GM21381 (cell line): ENCODE measurements at regions not wholly inside any gene's neighbourhood (a gene's known extent, or its start where the extent isn't known, plus 50 kb on each side); places are given as distances from the start of the nearest gene placed in this dataset.
"Not testable (repeated sequence)": the region's sequence is repeated elsewhere in the genome, so short reads cannot be mapped to it uniquely, and the experiment has no call there.

Experiments used
- ATAC-seq: cut with Tn5 transposase; IDR thresholded peaks from one replicate; pipeline ENCODE4 v1.9.1; 2021; ENCODE audit warnings: mild to moderate bottlenecking, moderate library complexity; ENCODE audit not compliant: unreplicated experiment

DNA sequence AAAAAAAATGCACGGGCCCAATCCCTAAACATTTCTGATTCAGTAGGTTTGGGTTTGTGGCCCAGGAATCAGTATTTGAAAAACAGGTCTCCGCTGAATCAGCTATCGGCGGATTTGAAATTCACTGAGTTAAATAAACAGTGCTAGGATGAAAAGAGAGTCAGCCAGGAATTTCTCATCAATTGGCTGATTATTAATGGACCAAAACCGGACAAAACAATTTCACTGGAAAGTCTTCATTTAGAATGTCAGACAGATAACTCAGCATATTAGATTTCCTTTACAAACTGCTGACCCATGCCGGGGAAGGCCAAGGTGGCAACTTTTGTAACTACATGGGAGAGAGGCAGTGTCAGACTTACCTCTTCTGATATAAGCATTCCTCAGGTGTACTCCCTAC, 99.4 kb upstream of the LSM6 start:
- ATAC-seq, result no peak

GRCh38 chr4:146073517-146073916, 102.0 kb upstream of the LSM6 start:
- ATAC-seq, result no peak

DNA sequence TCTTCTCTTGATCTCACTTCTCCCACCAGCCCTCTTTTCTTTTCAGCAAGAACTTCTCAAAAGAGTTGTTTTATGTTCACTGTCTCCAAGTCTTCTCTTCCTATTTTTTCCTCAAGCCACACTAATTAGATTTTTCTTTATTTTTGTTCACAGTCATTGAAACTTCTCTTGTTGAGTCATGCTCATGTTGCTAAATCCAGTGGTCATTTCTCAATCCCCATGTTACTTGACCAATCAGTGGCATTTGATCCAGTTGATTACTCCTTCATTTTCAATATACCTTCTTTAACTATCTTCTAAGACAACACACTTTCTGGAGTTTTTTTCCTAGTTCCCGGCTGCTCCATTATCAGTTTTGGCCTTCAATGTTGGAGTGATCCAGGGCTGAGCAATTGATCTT, 103.1 kb upstream of the LSM6 start:
- ATAC-seq, result no peak

GRCh38 chr4:146071390-146071789, 104.1 kb upstream of the LSM6 start:
- no peak for ATAC-seq

- no peak for ATAC-seq
These were observed 112.4 kb upstream of the LSM6 start for GRCh38 chr4:146063143-146063542.

DNA sequence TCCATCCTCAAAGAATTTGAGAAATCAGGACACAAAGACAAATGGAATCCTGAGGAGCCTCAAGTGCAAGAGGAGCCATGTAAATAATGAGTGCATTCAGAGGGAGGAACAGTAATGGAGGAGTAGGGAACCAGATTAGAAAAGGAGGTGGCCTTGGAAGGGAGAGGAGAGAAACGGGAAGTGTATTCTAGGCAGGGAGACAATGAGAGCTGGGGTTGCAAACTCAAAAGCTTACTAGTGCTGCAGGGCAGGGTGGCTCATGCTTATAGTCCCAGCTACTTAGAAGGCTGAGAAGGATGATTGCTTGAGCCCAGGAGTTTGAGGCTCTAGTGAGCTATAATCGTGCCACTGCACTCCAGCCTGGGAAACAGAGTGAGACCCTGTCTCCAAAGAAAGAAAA, 113.2 kb upstream of the LSM6 start:
- ATAC-seq, result no peak

DNA sequence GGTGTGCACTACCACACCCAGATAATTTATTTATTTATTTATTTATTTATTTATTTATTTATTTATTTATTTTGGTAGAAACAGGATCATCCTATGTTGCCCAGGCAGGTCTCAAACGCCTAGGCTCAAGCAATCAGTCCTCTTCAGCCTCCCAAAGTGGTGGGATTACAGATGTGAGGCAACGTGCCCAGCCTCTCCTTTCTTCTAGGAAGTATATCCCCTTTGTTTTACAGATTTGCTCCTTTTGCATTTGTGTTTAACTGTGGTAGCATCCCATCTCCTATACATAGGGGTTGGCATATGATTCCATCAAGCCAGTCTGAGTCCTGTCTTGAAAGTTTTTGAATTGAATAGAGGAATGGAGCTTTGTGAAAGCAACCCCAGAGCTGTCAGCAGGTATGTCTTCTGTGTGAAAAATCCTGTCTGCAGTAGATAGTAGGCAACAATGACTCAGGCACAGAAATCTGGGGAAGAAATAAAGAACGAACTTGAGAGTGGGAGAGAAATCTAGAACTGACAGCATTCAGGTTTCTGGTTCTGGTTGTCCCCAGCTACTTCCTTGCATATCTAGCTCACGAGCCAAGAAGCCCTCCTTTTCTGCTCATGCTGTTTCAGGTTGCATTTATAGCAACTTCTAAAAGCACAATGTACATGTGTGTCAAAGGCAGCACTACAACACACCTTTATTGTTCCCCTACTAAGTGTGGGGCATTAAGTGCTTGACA, 113.7 kb upstream of the LSM6 start:
- no peak for ATAC-seq

DNA sequence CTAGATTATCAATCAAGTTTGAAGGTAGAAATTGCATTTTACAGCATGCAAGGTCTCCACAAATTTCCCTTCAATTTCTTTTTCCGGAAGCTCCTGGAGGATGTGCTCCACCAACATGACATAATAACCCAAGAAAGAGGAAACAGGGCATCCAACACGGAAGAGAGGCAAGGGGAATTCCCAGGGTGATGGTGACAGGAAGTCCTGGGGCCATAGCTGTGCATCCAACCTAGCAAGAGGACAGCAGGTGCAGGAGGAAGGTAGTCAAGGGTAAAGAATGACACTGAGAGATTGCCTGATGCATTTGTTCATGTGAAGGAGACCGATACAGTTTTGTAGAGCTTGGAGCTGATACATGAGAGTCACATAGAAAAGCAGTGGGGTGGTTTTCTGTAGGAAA, 115.7 kb upstream of the LSM6 start:
- peak; percentile 71 for ATAC-seq

GRCh38 chr4:146059151-146059550, 116.4 kb upstream of the LSM6 start:
- peak; percentile 40 for ATAC-seq

GRCh38 chr4:146058531-146058930, 117.0 kb upstream of the LSM6 start:
- no peak for ATAC-seq

GRCh38 chr4:146054676-146055075, 116.1 kb upstream of the ZNF827 start:
- no peak for ATAC-seq

GRCh38 chr4:146053891-146054290, 115.3 kb upstream of the ZNF827 start:
- no peak for ATAC-seq

- ATAC-seq, result no peak
These were observed 113.2 kb upstream of the ZNF827 start for GRCh38 chr4:146051728-146052391.

DNA sequence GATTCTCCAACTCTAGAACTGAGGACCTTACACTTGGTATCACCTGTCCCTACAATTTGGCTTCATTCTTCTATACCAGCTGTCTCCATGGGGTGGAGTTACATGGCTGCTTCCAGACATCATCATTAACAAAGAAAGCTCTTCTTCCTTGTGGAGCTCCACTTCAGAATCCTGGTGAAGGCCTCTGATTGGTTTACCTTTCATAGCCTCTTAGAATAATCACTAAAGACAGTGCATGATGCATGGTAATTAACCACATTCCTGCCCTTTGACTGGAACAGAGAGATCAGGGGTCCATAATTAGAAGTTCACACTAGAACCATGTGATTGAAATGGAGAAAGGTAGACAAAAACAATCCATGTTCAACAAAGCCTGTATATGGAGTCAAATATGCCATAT, 112.6 kb upstream of the ZNF827 start:
- ATAC-seq, result no peak

DNA sequence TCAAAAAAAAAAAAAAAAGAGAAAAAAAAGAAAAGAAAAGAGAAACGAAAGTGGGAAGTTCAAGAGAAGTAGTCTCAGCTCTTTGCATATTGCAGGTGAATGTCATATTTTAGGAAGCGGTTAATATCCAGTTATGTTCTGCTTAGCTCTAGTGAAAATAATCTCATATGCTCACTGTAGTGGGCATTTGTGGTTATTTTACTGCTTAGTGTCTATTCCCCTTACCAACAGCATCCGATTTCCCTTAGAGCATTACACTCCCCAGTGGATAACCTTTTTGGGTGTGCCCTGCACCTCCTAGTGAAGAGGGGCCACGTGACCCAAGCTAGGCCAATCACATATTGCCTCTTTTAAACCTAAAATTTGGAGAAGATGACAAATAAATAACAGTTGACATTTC, 111.2 kb upstream of the ZNF827 start:
- peak; percentile 96 for ATAC-seq

GRCh38 chr4:146047768-146048167, 109.1 kb upstream of the ZNF827 start:
- not testable (repeated sequence) for ATAC-seq

DNA sequence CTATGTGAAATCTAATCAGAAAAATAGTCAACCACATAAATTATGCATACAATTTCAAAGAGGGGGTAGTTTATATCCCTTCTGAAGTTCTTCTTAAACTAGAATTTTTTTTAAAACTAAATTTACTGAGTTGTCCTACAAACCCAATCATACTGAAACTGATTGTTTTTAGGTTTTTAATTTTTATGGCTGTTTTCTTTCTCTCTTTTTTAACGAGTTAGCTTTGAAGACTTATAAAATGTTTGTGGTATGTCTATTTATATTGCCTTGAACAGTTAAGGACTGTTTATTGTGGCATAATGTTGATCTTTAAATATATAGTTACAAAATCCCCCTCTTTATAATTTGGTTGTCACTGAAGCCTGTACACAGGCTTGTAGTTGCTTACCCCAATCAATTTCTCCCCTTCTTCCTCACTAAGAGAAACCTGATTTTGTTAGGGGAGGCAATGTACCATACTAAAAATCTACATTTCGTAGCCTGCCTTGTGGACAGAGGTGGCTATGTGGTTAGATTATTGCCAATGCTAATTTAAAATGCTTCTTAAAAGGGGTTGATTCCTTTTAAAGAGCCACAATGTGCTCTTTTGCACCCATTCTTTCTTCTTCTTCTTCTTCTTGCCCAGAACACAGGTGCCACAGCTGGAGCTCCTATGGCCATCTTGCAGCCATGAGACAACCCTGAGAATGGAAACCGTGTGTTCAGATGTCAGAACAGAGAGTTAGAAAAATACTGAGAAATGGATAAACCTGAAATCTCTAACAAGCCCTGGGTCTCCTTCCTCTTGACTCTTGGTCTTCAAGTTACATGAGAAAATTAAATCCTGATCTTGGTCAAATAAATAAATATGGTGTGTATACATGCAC, 102.7 kb upstream of the ZNF827 start:
- ATAC-seq, result no peak

DNA sequence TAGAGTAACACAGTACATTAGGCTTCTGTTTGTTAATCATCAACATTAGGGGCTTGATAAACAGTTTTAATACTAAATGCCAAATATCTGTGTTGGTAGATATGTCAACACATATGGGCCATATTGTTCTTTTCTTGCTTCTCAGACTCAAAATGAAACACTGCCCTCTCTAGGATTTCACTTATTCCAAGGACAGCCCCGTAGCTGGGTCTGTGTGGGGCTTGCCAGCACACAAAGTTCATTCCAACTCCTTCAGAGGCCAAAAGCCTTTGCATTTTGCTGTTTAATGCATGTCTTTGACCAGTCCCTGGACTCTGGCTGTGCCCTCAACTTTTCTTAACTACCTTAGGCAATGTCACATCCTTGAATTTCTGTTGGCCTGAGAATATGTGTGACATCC, 102.0 kb upstream of the ZNF827 start:
- ATAC-seq, result no peak

DNA sequence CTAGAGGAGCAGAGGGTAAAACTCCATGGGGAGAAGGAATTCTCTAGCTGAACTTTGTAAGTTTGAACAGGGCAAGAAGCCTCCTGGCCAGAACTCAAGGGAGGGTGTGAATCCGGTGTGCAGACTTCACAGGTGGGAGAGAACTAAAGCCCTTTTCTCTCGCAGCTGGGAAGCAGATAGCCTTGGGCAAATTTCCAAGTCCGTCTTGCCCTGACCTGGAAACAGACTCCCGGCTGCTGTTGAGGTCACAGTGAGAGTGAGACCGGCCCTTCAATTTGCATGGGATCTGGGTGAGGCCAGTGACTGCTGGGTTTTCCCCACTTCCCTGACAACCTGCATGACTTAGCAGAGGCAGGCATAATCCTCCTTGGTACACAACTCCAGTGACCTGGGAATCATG, 94.5 kb upstream of the ZNF827 start:
- ATAC-seq, result no peak

GRCh38 chr4:146032234-146032860, 93.7 kb upstream of the ZNF827 start:
- ATAC-seq, result no peak
